ENCODE measurements at regions not wholly inside any gene's neighbourhood (a gene's known extent, or its start where the extent isn't known, plus 50 kb on each side); places are given as distances from the start of the nearest gene placed in this dataset.

- no peak for DNase-seq (ENCODE audit: extremely low read depth, low read depth)
- no peak for TF ChIP-seq CTCF (IDR thresholded peaks at IDR 0.05; ENCODE audit: low read depth, low read length, missing control alignments)
- H3K4me3 ChIP-seq (replicated peaks; ENCODE audit: low read depth, low read length): no peak overlapping the region
Observed at GRCh38 chr2:145985517-145985916, 1465.6 kb upstream of the ZEB2 start.

- DNase-seq (ENCODE audit: extremely low read depth, low read depth): no peak
Observed at GRCh38 chr2:145984580-145984979, 1464.7 kb upstream of the ZEB2 start.

GRCh38 chr2:145980318-145980717 lies 1460.4 kb upstream of the ZEB2 start:
- no peak for DNase-seq (ENCODE audit: extremely low read depth, low read depth)
- no peak overlapping the region for H3K4me3 ChIP-seq (replicated peaks; ENCODE audit: low read depth, low read length)
- no peak for TF ChIP-seq CTCF (IDR thresholded peaks at IDR 0.05; ENCODE audit: low read depth, low read length, missing control alignments)

More at GRCh38 chr2:145984580-145984979, 1464.7 kb upstream of the ZEB2 start:
- no peak for TF ChIP-seq CTCF (IDR thresholded peaks at IDR 0.05; ENCODE audit: low read depth, low read length, missing control alignments)
- H3K4me3 ChIP-seq (replicated peaks; ENCODE audit: low read depth, low read length): no peak overlapping the region

- no peak for DNase-seq (ENCODE audit: extremely low read depth, low read depth)
- TF ChIP-seq CTCF (IDR thresholded peaks at IDR 0.05; ENCODE audit: low read depth, low read length, missing control alignments): no peak
- no peak overlapping the region for H3K4me3 ChIP-seq (replicated peaks; ENCODE audit: low read depth, low read length)
Observed at GRCh38 chr2:145975406-145975805, 1455.5 kb upstream of the ZEB2 start.

GRCh38 chr2:145961846-145962245 lies 1441.9 kb upstream of the ZEB2 start:
- no peak overlapping the region for H3K4me3 ChIP-seq (replicated peaks; ENCODE audit: low read depth, low read length)
- DNase-seq (ENCODE audit: extremely low read depth, low read depth): no peak
- no peak for TF ChIP-seq CTCF (IDR thresholded peaks at IDR 0.05; ENCODE audit: low read depth, low read length, missing control alignments)

- no peak for DNase-seq (ENCODE audit: extremely low read depth, low read depth)
- no peak overlapping the region for H3K4me3 ChIP-seq (replicated peaks; ENCODE audit: low read depth, low read length)
- no peak for TF ChIP-seq CTCF (IDR thresholded peaks at IDR 0.05; ENCODE audit: low read depth, low read length, missing control alignments)
Observed at GRCh38 chr2:145960479-145961163, 1440.7 kb upstream of the ZEB2 start.

- no peak for TF ChIP-seq CTCF (IDR thresholded peaks at IDR 0.05; ENCODE audit: low read depth, low read length, missing control alignments)
- H3K4me3 ChIP-seq (replicated peaks; ENCODE audit: low read depth, low read length): no peak overlapping the region
- no peak for DNase-seq (ENCODE audit: extremely low read depth, low read depth)
Observed at GRCh38 chr2:145958611-145959010, 1438.7 kb upstream of the ZEB2 start.

Data from HFF-Myc (cell line).